PFSK-1 (cell line): ENCODE measurements at regions not wholly inside any gene's neighbourhood (a gene's known extent, or its start where the extent isn't known, plus 50 kb on each side); places are given as distances from the start of the nearest gene placed in this dataset.

Source experiments
- FOXP2 ChIP-seq: optimal IDR thresholded peaks from 2 replicates; pipeline ENCODE3; 2011; ENCODE audit warnings: borderline replicate concordance, control low read depth, inconsistent platforms; ENCODE audit not compliant: insufficient read depth; ENCODE audit errors: extremely low read length, extremely low read depth
- POLR2AphosphoS5 ChIP-seq: IDR thresholded peaks from 2 replicates; pipeline ENCODE4 v1.6.1; 2012; ENCODE audit warnings: low read depth, mild to moderate bottlenecking, control low read depth, low read length, moderate library complexity
- REST ChIP-seq, 2 experiments: IDR thresholded peaks; 2 replicates each; pipeline versions ENCODE4 v1.6.1 to v1.8.0; 2011 to 2012; ENCODE audit warnings: low read depth in 2 of 2, low read length in 2 of 2, control low read depth in 1 of 2, inconsistent platforms in 1 of 2, mild to moderate bottlenecking in 1 of 2, moderate library complexity in 1 of 2; ENCODE audit not compliant: insufficient read depth in 1 of 2
- SIN3A ChIP-seq: IDR thresholded peaks from 2 replicates; pipeline ENCODE4 v1.6.1; 2012; ENCODE audit warnings: mild to moderate bottlenecking, low read length, moderate library complexity, borderline replicate concordance; ENCODE audit not compliant: insufficient read depth
- TAF1 ChIP-seq: IDR thresholded peaks from 2 replicates; pipeline ENCODE4 v1.6.1; 2012; ENCODE audit warnings: low read length, control low read depth, borderline replicate concordance; ENCODE audit not compliant: insufficient read depth

- TF ChIP-seq REST (IDR thresholded peaks at IDR 0.05; ENCODE audit: insufficient read depth in 1 of 2, low read depth in 2 of 2, low read length in 2 of 2) = no peak
- no peak for TF ChIP-seq POLR2AphosphoS5
- TF ChIP-seq SIN3A = no peak
- TF ChIP-seq FOXP2 = no peak
- no peak for TF ChIP-seq TAF1
Observed at GRCh38 chr3:78174821-78175220, 1134.9 kb downstream of the ROBO2 start.

- TF ChIP-seq SIN3A (no peak), FOXP2 (no peak), TAF1 (no peak), POLR2AphosphoS5 (no peak), REST (IDR thresholded peaks at IDR 0.05; ENCODE audit: insufficient read depth in 1 of 2, low read depth in 2 of 2, low read length in 2 of 2) (no peak)
Observed at GRCh38 chr3:78176869-78177268, 1137.0 kb downstream of the ROBO2 start.

DNA sequence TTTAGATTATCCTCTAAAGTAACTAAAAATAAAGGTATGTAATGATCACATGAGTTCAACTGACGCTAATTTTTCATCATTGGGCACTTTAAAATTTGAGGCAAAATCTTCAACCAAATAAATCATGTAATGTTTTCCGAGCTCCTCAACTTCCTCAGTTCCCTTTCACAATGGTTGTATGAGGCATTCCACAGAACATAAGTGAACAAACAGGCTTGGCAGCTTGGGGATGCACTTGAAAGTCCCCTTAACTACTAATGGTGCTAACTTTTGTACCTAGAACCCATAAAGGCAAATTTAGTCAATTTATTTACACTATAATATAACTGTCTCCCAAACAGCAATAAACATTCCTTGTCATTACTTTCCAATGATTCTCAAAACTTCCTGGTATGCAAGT is 1137.9 kb downstream of the ROBO2 start:
- no peak for TF ChIP-seq TAF1
- TF ChIP-seq SIN3A = no peak

DNA sequence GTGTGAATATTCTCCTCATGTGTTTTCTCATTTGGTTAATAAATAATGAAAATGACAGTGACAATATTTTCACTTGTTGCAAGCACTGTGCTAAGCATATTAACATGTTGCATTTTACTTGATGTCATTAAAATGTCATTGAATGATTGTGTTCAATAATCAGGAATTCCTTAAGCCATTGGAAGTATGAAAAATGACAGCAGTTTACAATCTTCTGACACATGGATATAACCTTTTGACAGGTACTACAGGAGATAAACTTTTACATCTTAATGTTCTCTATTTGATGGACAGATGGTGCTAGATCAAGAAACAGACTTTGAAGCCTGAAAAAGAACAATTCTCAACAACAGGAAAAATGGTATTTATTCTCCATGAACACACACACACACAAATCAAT is 1138.3 kb downstream of the ROBO2 start:
- TF ChIP-seq SIN3A = no peak
- no peak for TF ChIP-seq FOXP2
- no peak for TF ChIP-seq TAF1
- TF ChIP-seq POLR2AphosphoS5 = no peak
- no peak for TF ChIP-seq REST (IDR thresholded peaks at IDR 0.05; ENCODE audit: insufficient read depth in 1 of 2, low read depth in 2 of 2, low read length in 2 of 2)

- TF ChIP-seq SIN3A (no peak), REST (IDR thresholded peaks at IDR 0.05; ENCODE audit: insufficient read depth in 1 of 2, low read depth in 2 of 2, low read length in 2 of 2) (no peak), FOXP2 (no peak), POLR2AphosphoS5 (no peak), TAF1 (no peak)
Observed at GRCh38 chr3:78178740-78179363, 1139.0 kb downstream of the ROBO2 start.
